ENCODE measurements at regions not wholly inside any gene's neighbourhood (a gene's known extent, or its start where the extent isn't known, plus 50 kb on each side); places are given as distances from the start of the nearest gene placed in this dataset.

DNA sequence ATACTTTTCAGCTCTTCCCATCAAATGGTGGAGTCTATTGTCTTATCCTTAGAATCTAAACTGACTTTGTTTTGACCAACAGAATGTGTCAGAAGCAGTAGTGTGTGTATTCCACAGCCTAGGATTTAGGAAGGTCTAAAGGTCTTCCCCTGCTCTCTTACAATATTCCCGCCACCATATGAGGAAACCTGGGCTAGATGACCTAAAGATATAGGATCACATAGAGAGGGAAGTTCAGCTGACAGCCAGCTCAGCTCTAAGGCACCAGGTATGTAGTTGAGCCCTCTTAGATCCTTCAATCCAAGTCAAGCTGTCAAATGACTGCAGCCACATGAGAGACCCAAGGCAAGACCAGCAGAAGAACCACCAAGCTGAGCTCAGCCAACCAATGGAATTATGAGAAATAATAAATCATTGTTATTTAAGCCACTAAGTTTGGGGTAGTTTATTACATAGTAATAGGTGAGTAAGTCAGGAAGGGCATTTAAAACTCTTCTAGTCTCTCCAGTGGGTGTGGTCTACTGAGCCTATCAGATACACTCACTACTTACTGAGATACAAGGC lies 227.7 kb upstream of the HES1 start:
- H3K4me1 ChIP-seq (ENCODE audit: control insufficient read depth, insufficient read depth, low read length) = peaks cover 17% of the 10 kb centered on the region
- no peak overlapping the region for H3K27ac ChIP-seq (ENCODE audit: low read depth, low read length)
- no peak overlapping the region for H3K9ac ChIP-seq (ENCODE audit: low read length)
- peaks cover 11% of the 10 kb centered on the region for H3K9me3 ChIP-seq (ENCODE audit: control insufficient read depth, insufficient read depth, low read depth, low read length)
- no peak overlapping the region for H3K4me3 ChIP-seq (ENCODE audit: low read depth, low read length)
- H3K36me3 ChIP-seq (ENCODE audit: control insufficient read depth, insufficient read depth, low read length) = no peaks in the 10 kb centered on the region
- 0 out of 2 replicates have a peak, but pooled peaks cover 3% of the 10 kb centered on the region for H3K27me3 ChIP-seq (ENCODE audit: control insufficient read depth, insufficient read depth, low read length)

DNA sequence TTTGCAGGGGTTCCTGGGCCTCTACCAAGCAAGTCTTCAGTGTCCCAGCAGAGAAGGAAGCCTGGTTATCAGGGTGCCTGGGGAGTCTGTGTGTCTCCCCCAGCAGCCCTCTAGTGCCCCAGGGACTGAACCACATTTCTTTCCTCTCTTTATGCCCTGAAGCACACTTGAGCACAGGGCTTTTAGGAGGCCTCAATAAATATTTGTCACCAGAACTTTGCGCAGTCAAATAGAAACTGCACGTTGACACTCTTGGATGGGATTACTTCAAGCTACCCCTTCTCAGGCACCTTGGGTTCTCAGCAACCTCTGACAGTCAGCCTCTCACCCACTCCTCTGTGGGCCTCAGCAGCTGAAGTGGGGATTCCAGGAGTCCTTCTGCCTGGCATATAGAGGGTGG lies 226.6 kb upstream of the HES1 start:
- no peak overlapping the region for H3K9ac ChIP-seq (ENCODE audit: low read length)
- no peak overlapping the region for H3K4me3 ChIP-seq (ENCODE audit: low read depth, low read length)
- no peak overlapping the region for H3K27ac ChIP-seq (ENCODE audit: low read depth, low read length)
- no peaks in the 10 kb centered on the region for H3K36me3 ChIP-seq (ENCODE audit: control insufficient read depth, insufficient read depth, low read length)
- peaks cover 14% of the 10 kb centered on the region for H3K4me1 ChIP-seq (ENCODE audit: control insufficient read depth, insufficient read depth, low read length)
- H3K9me3 ChIP-seq (ENCODE audit: control insufficient read depth, insufficient read depth, low read depth, low read length) = peaks cover 11% of the 10 kb centered on the region
- no peaks in the 10 kb centered on the region for H3K27me3 ChIP-seq (ENCODE audit: control insufficient read depth, insufficient read depth, low read length)

GRCh38 chr3:193910310-193910709 lies 225.6 kb upstream of the HES1 start:
- Histone ChIP-seq H3K27ac (ENCODE audit: low read depth, low read length) (no peak overlapping the region), H3K4me3 (ENCODE audit: low read depth, low read length) (no peak overlapping the region), H3K36me3 (ENCODE audit: control insufficient read depth, insufficient read depth, low read length) (no peaks in the 10 kb centered on the region), H3K9ac (ENCODE audit: low read length) (no peak overlapping the region), H3K9me3 (ENCODE audit: control insufficient read depth, insufficient read depth, low read depth, low read length) (peaks cover 11% of the 10 kb centered on the region), H3K27me3 (ENCODE audit: control insufficient read depth, insufficient read depth, low read length) (no peaks in the 10 kb centered on the region), H3K4me1 (ENCODE audit: control insufficient read depth, insufficient read depth, low read length) (peaks cover 14% of the 10 kb centered on the region)

GRCh38 chr3:193910886-193911738 lies 224.8 kb upstream of the HES1 start:
- no peak overlapping the region for H3K27ac ChIP-seq (ENCODE audit: low read depth, low read length)
- no peak overlapping the region for H3K9ac ChIP-seq (ENCODE audit: low read length)
- peaks cover 14% of the 10 kb centered on the region for H3K4me1 ChIP-seq (ENCODE audit: control insufficient read depth, insufficient read depth, low read length)
- H3K27me3 ChIP-seq (ENCODE audit: control insufficient read depth, insufficient read depth, low read length) = no peaks in the 10 kb centered on the region
- peaks cover 11% of the 10 kb centered on the region for H3K9me3 ChIP-seq (ENCODE audit: control insufficient read depth, insufficient read depth, low read depth, low read length)
- H3K36me3 ChIP-seq (ENCODE audit: control insufficient read depth, insufficient read depth, low read length) = no peaks in the 10 kb centered on the region
- no peak overlapping the region for H3K4me3 ChIP-seq (ENCODE audit: low read depth, low read length)

DNA sequence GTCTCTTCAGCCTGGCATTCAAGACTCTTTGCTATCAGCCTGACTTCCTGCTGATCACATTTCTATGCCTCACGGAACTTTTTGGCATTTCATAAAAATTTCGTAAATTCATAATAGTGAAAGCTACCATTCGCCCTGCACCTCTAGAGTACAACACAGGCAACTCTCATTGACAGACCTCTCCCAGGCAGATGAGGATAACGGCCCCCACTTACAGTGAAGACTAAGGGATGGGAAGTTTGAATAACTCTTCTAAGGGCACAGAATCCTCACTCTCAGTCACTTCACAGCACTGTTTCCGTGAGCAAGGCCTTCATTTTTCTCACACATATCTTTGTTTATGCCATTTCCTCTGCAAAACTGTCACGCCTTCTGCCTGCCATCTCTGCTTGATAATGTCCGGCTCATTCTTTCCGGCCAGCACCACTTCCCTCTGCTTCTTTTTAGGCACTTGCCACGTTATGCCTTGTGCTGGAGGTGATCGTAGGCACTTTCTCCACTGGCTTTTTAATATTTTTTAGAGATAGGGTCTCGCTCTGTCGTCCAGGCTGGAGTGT lies 224.1 kb upstream of the HES1 start:
- H3K36me3 ChIP-seq (ENCODE audit: control insufficient read depth, insufficient read depth, low read length) = no peaks in the 10 kb centered on the region
- H3K9me3 ChIP-seq (ENCODE audit: control insufficient read depth, insufficient read depth, low read depth, low read length) = peaks cover 11% of the 10 kb centered on the region
- H3K4me3 ChIP-seq (ENCODE audit: low read depth, low read length) = no peak overlapping the region
- H3K27me3 ChIP-seq (ENCODE audit: control insufficient read depth, insufficient read depth, low read length) = no peaks in the 10 kb centered on the region
- no peak overlapping the region for H3K9ac ChIP-seq (ENCODE audit: low read length)
- H3K27ac ChIP-seq (ENCODE audit: low read depth, low read length) = no peak overlapping the region
- peaks cover 14% of the 10 kb centered on the region for H3K4me1 ChIP-seq (ENCODE audit: control insufficient read depth, insufficient read depth, low read length)

- no peaks in the 10 kb centered on the region for H3K36me3 ChIP-seq (ENCODE audit: control insufficient read depth, insufficient read depth, low read length)
- H3K9ac ChIP-seq (ENCODE audit: low read length) = no peak overlapping the region
- peaks cover 11% of the 10 kb centered on the region for H3K9me3 ChIP-seq (ENCODE audit: control insufficient read depth, insufficient read depth, low read depth, low read length)
- H3K27ac ChIP-seq (ENCODE audit: low read depth, low read length) = no peak overlapping the region
- no peak overlapping the region for H3K4me3 ChIP-seq (ENCODE audit: low read depth, low read length)
- H3K4me1 ChIP-seq (ENCODE audit: control insufficient read depth, insufficient read depth, low read length) = peaks cover 14% of the 10 kb centered on the region
- H3K27me3 ChIP-seq (ENCODE audit: control insufficient read depth, insufficient read depth, low read length) = no peaks in the 10 kb centered on the region
Measured at GRCh38 chr3:193912621-193913178, 223.2 kb upstream of the HES1 start.

DNA sequence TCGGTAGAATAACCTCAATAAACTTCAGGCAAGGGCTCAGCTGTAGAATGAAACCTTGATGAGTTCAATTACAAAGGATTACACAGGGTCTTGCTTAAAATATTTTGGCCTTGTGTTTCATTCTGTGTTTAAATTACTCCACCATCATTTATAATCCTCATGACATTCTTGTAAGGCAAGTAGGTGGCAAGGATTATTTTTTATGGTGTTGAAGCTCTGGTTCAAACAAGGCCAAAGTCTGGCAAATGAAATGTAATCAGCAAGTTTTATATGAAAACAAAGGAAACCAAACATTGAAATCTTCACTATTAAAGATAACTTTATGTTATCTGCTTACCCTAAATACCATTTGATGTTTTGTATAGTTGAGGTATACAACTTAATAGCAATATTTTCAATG lies 221.3 kb upstream of the HES1 start:
- no peak overlapping the region for H3K9ac ChIP-seq (ENCODE audit: low read length)
- H3K36me3 ChIP-seq (ENCODE audit: control insufficient read depth, insufficient read depth, low read length) = no peaks in the 10 kb centered on the region
- no peak overlapping the region for H3K4me3 ChIP-seq (ENCODE audit: low read depth, low read length)
- H3K27me3 ChIP-seq (ENCODE audit: control insufficient read depth, insufficient read depth, low read length) = no peaks in the 10 kb centered on the region
- H3K4me1 ChIP-seq (ENCODE audit: control insufficient read depth, insufficient read depth, low read length) = peaks cover 14% of the 10 kb centered on the region
- H3K9me3 ChIP-seq (ENCODE audit: control insufficient read depth, insufficient read depth, low read depth, low read length) = no peaks in the 10 kb centered on the region
- H3K27ac ChIP-seq (ENCODE audit: low read depth, low read length) = no peak overlapping the region

- Histone ChIP-seq H3K9ac (ENCODE audit: low read length) (no peak overlapping the region), H3K27ac (ENCODE audit: low read depth, low read length) (no peak overlapping the region), H3K4me1 (ENCODE audit: control insufficient read depth, insufficient read depth, low read length) (peaks cover 14% of the 10 kb centered on the region), H3K36me3 (ENCODE audit: control insufficient read depth, insufficient read depth, low read length) (no peaks in the 10 kb centered on the region), H3K27me3 (ENCODE audit: control insufficient read depth, insufficient read depth, low read length) (no peaks in the 10 kb centered on the region), H3K4me3 (ENCODE audit: low read depth, low read length) (no peak overlapping the region), H3K9me3 (ENCODE audit: control insufficient read depth, insufficient read depth, low read depth, low read length) (no peaks in the 10 kb centered on the region)
Measured at GRCh38 chr3:193915099-193915498, 220.8 kb upstream of the HES1 start.

DNA sequence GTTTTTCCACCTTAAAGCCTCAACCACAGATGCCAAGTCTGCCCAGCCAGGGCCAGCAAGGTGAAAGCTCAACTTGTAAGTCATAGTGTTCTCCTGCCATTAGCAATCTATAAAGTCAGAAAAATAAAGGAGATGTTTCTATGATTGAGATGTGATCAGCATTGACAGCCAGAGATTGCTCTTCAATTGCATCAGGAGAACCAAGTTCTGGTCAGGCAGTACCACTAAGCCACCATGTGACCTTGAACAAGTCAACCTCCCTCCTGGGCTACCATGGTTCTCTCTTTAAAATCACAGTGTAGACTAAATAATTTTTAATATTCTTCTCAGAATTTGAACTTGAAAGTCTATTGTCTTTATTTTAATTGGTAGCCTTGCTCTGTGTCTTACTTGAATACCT lies 220.3 kb upstream of the HES1 start:
- Histone ChIP-seq H3K9me3 (ENCODE audit: control insufficient read depth, insufficient read depth, low read depth, low read length) (no peaks in the 10 kb centered on the region), H3K4me3 (ENCODE audit: low read depth, low read length) (no peak overlapping the region), H3K27me3 (ENCODE audit: control insufficient read depth, insufficient read depth, low read length) (no peaks in the 10 kb centered on the region), H3K27ac (ENCODE audit: low read depth, low read length) (no peak overlapping the region), H3K9ac (ENCODE audit: low read length) (no peak overlapping the region), H3K4me1 (ENCODE audit: control insufficient read depth, insufficient read depth, low read length) (peaks cover 14% of the 10 kb centered on the region), H3K36me3 (ENCODE audit: control insufficient read depth, insufficient read depth, low read length) (no peaks in the 10 kb centered on the region)

GRCh38 chr3:193917158-193917557 lies 218.8 kb upstream of the HES1 start:
- Histone ChIP-seq H3K27me3 (ENCODE audit: control insufficient read depth, insufficient read depth, low read length) (no peaks in the 10 kb centered on the region), H3K36me3 (ENCODE audit: control insufficient read depth, insufficient read depth, low read length) (no peaks in the 10 kb centered on the region), H3K4me1 (ENCODE audit: control insufficient read depth, insufficient read depth, low read length) (no peaks in the 10 kb centered on the region), H3K27ac (ENCODE audit: low read depth, low read length) (no peak overlapping the region), H3K9me3 (ENCODE audit: control insufficient read depth, insufficient read depth, low read depth, low read length) (no peaks in the 10 kb centered on the region), H3K9ac (ENCODE audit: low read length) (no peak overlapping the region), H3K4me3 (ENCODE audit: low read depth, low read length) (no peak overlapping the region)

GRCh38 chr3:193921465-193921864 lies 214.5 kb upstream of the HES1 start:
- no peaks in the 10 kb centered on the region for H3K4me1 ChIP-seq (ENCODE audit: control insufficient read depth, insufficient read depth, low read length)
- H3K36me3 ChIP-seq (ENCODE audit: control insufficient read depth, insufficient read depth, low read length) = no peaks in the 10 kb centered on the region
- H3K9ac ChIP-seq (ENCODE audit: low read length) = no peak overlapping the region
- H3K27me3 ChIP-seq (ENCODE audit: control insufficient read depth, insufficient read depth, low read length) = no peaks in the 10 kb centered on the region
- H3K4me3 ChIP-seq (ENCODE audit: low read depth, low read length) = no peak overlapping the region
- no peak overlapping the region for H3K27ac ChIP-seq (ENCODE audit: low read depth, low read length)
- H3K9me3 ChIP-seq (ENCODE audit: control insufficient read depth, insufficient read depth, low read depth, low read length) = peaks cover 12% of the 10 kb centered on the region; the same call in 1 of the 2 replicates
